Tibial nerve (tissue), 4 donors: ENCODE measurements at regions not wholly inside any gene's neighbourhood (a gene's known extent, or its start where the extent isn't known, plus 50 kb on each side); places are given as distances from the start of the nearest gene placed in this dataset.

ENCODE experiments used
- DNase-seq, 2 donors: peaks; one replicate each; pipeline ENCODE4 v3.0.0-alpha.2; 2019; ENCODE audit warnings: low spot score in 2 of 2
- H3K27ac ChIP-seq, 4 donors: fragments of 200-600 bp; sonication (generic) in 3 of 4; one replicate each; pipeline ENCODE4 v1.5.1; 2017 to 2019; ENCODE audit warnings: mild to moderate bottlenecking in 1 of 4
- H3K27me3 ChIP-seq, 2 donors: fragments of 200-600 bp; sonication (generic) in 1 of 2; one replicate each; pipeline versions ENCODE4 v1.5.1 to v1.6.0; 2017 to 2019
- H3K36me3 ChIP-seq, 3 donors: fragments of 200-600 bp; sonication (generic); one replicate each; pipeline ENCODE4 v1.5.1; 2018 to 2019
- H3K4me1 ChIP-seq, 4 donors: fragments of 200-600 bp; sonication (generic) in 3 of 4; one replicate each; pipeline ENCODE4 v1.5.1; 2017 to 2019
- H3K4me3 ChIP-seq, 4 donors: fragments of 200-600 bp; sonication (generic) in 3 of 4; one replicate each; pipeline ENCODE4 v1.5.1; 2017 to 2019; ENCODE audit warnings: mild to moderate bottlenecking in 1 of 4, moderate library complexity in 1 of 4
- H3K9me3 ChIP-seq, 4 donors: fragments of 200-600 bp; sonication (generic) in 3 of 4; one replicate each; pipeline ENCODE4 v1.5.1; 2017 to 2019
- EP300 ChIP-seq, 2 donors: sonication (generic); formaldehyde crosslinking; IDR thresholded peaks; one replicate each; pipeline ENCODE4 v1.6.1; 2017; ENCODE audit warnings: antibody characterized with exemption in 2 of 2, mild to moderate bottlenecking in 1 of 2
- POLR2A ChIP-seq, 2 donors: fragments of 450-650 bp; IDR thresholded peaks; one replicate each; pipeline ENCODE4 v1.6.1; 2017; ENCODE audit warnings: antibody characterized with exemption in 2 of 2, mild to moderate bottlenecking in 2 of 2, moderate library complexity in 2 of 2
- WGBS, 2 donors: methylation state at CpG; one replicate each; pipeline ENCODE4 v1.1.5; 2018; 5-methylcytosine and 5-hydroxymethylcytosine counted together
- TF ChIP-seq, protein P1 (sequence below), 5 experiments: fragments of 200-600 bp in 3 of 5; fragments of 450-650 bp in 2 of 5; sonication (generic) in 3 of 5; IDR thresholded peaks; one replicate each; pipeline ENCODE4 v1.5.1; 2016 to 2019; ENCODE audit warnings: antibody characterized with exemption in 5 of 5, mild to moderate bottlenecking in 3 of 5, moderate library complexity in 2 of 5

DNA sequence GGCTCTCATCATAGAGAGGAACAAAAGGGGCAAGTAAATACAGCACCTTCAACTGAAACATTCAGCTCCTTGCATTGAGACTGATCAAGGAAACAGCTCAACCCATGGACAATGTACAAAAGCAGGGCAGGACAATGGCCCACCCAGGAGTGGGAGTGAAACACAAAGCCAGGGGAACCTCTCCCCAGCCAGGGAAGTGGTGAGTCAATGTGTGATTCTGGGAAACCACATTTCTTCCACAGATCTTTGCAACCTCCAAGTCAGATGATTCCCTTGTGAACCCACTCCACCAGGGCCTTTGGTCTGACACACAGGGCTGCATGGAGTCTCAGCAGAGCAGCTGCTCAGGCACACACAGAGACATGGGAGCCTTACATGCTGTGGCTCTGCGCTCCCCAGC, 294.5 kb downstream of the NR4A2 start:
- no peak overlapping the region for H3K27ac ChIP-seq
- H3K36me3 ChIP-seq = no peaks in the 10 kb centered on the region
- peaks cover 0 to 5% (median 0%) of the 10 kb centered on the region in 4 donors for H3K9me3 ChIP-seq
- TF ChIP-seq POLR2A (IDR thresholded peaks at IDR 0.05) (no peak), EP300 (IDR thresholded peaks at IDR 0.05) (no peak)
- TF ChIP-seq, protein P1, sequence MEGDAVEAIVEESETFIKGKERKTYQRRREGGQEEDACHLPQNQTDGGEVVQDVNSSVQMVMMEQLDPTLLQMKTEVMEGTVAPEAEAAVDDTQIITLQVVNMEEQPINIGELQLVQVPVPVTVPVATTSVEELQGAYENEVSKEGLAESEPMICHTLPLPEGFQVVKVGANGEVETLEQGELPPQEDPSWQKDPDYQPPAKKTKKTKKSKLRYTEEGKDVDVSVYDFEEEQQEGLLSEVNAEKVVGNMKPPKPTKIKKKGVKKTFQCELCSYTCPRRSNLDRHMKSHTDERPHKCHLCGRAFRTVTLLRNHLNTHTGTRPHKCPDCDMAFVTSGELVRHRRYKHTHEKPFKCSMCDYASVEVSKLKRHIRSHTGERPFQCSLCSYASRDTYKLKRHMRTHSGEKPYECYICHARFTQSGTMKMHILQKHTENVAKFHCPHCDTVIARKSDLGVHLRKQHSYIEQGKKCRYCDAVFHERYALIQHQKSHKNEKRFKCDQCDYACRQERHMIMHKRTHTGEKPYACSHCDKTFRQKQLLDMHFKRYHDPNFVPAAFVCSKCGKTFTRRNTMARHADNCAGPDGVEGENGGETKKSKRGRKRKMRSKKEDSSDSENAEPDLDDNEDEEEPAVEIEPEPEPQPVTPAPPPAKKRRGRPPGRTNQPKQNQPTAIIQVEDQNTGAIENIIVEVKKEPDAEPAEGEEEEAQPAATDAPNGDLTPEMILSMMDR (IDR thresholded peaks at IDR 0.05) = no peak
- H3K27me3 ChIP-seq = no peaks in the 10 kb centered on the region
- DNase-seq = no peak
- 100% methylated on average over 1 of the region's 1 CpG; no CpG with 5 or more reads in 1 of the 2 donors for WGBS, 2 donors
- H3K4me3 ChIP-seq = no peak overlapping the region
- no peaks in the 10 kb centered on the region for H3K4me1 ChIP-seq

DNA sequence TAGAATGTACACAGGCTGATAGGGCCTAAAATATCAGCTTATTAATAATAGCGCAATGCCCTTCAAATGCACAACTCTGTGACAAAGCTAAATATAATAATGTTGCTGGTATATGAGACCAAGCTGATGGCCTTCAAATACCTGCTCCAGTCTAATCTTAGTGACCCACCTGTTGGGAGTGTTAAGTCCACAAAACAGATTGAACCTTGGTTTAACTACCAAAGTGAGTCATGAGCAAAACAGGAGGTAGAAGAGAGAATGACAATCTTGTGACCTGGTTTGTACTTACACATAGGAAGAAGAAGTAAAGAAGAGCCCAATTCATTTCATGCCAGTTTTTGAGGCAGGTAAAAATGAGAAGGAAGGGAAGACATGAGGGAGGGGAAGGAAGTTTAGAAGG, 295.0 kb downstream of the NR4A2 start:
- Histone ChIP-seq H3K4me1 (no peaks in the 10 kb centered on the region), H3K36me3 (no peaks in the 10 kb centered on the region), H3K27ac (no peak overlapping the region), H3K27me3 (no peaks in the 10 kb centered on the region), H3K4me3 (no peak overlapping the region), H3K9me3 (no peaks in the 10 kb centered on the region)
- DNase-seq = no peak
- no peak for TF ChIP-seq EP300 (IDR thresholded peaks at IDR 0.05)
- TF ChIP-seq, protein P1 (IDR thresholded peaks at IDR 0.05) = no peak
- no peak for TF ChIP-seq POLR2A (IDR thresholded peaks at IDR 0.05)
- 97 to 98% methylated on average over 1 of the region's 1 CpG for WGBS, 2 donors

DNA sequence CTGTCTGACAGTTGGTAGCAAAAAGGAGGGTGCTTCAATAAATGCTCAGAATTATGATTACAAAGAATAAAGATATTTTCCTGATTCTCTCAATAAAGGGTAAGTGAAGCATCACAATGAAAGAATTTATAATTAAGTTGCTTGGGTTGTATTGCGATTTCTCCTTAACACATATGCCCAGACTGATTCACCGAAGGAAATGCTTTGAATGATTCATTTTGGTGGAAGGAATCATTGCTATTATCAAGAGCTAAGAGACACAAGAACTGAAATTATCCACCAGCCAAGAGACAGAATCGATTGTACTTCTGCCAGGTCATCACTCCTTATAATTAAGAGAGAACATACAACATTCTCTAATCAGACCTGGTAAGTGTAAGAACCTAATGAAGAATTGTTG, 301.4 kb downstream of the NR4A2 start:
- H3K4me3 ChIP-seq = no peak overlapping the region
- TF ChIP-seq POLR2A (IDR thresholded peaks at IDR 0.05) = no peak
- TF ChIP-seq EP300 (IDR thresholded peaks at IDR 0.05) = no peak
- TF ChIP-seq, protein P1 (IDR thresholded peaks at IDR 0.05) = no peak
- DNase-seq = no peak
- H3K4me1 ChIP-seq = no peaks in the 10 kb centered on the region
- H3K27ac ChIP-seq = no peak overlapping the region
- no peaks in the 10 kb centered on the region for H3K36me3 ChIP-seq
- no peaks in the 10 kb centered on the region for H3K9me3 ChIP-seq
- H3K27me3 ChIP-seq = no peaks in the 10 kb centered on the region
- 75 to 92% methylated on average over 3 of the region's 3 CpGs for WGBS, 2 donors

DNA sequence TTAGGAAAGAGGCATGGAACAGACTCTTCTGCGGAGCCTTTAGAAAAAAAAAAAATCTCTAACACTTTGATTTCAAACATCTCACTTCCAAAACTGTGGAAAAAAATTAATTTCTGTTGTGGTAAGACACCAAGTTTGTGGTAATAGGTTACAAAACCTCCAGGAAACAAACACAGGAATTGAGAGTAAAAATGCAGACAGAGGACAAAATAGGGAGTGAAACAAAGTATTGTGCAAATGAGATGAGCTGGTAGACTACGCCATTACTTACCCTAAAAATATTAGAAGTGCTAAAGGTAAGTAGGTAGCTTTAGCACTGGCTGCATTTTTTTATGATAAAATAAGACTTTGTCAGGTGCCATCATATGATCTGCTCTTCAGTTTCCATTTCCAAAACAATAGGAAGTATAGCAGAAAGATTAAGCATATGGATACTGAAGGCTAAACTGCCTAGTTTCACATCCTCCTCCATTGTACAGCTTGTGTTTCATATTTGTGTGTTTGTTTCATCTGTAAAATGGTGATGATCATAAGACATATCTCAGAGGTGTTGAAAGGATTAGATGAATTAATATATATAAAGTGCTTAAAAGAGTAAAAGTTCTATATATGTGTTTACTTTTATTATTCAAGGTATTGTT, 309.2 kb downstream of the NR4A2 start:
- DNase-seq = no peak
- Histone ChIP-seq H3K36me3 (no peaks in the 10 kb centered on the region), H3K4me1 (peaks cover 0 to 4% (median 0%) of the 10 kb centered on the region in 4 donors), H3K27me3 (no peaks in the 10 kb centered on the region), H3K4me3 (no peak overlapping the region), H3K9me3 (no peaks in the 10 kb centered on the region), H3K27ac (no peak overlapping the region)
- TF ChIP-seq POLR2A (IDR thresholded peaks at IDR 0.05) (no peak), EP300 (IDR thresholded peaks at IDR 0.05) (peak in 1 of 2 donors; percentile 35)
- TF ChIP-seq, protein P1 (IDR thresholded peaks at IDR 0.05) = no peak
- WGBS, 2 donors = 84 to 92% methylated on average over 2 of the region's 2 CpGs

DNA sequence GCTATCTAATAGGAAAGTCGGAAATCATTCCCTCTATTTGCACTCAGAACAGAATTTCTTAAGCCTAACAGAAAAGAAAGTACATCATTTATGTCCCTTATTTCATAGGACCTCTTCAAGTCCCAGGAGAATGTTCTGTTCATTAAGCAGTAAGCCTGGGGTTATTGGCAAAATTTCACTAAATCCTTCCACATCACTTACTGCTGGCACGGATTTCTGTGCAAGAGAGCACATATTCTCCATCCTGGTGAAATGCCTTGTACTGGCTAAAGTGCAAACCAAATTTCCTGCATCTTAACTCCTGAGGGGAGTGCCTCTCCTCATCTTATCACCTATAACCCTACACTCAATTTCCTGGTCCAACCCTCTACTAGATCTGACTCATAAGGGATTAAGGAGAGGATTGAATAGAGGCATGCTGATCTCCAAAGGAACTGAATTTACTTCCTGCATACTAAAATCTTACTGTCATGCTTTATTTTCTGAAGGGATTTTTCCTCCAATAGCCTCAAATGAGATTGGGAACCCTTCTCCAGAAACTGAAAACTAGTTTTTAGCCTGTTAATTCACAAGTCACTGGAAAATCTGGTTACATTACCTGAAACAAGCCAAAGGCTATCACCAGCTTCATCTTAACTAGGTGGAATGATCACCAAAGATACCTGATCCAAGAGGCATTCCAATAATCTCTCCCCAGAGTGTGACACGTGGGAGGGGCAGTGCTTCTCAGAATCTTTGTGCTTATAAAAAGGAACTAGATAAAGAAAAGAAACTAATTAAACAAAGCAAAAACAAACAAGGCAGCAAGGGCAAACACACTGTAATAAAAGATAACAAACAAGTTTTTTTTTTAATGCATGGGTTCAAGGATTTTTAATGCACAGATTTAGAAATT, 311.1 kb downstream of the NR4A2 start:
- TF ChIP-seq POLR2A (IDR thresholded peaks at IDR 0.05) = no peak
- TF ChIP-seq, protein P1 (IDR thresholded peaks at IDR 0.05) = no peak
- TF ChIP-seq EP300 (IDR thresholded peaks at IDR 0.05) = no peak
- 56 to 63% methylated on average over 3 of the region's 3 CpGs for WGBS, 2 donors
- H3K27ac ChIP-seq = no peak overlapping the region

More for the DNA sequence above, 311.1 kb downstream of the NR4A2 start:
- DNase-seq = no peak
- no peaks in the 10 kb centered on the region for H3K36me3 ChIP-seq
- H3K9me3 ChIP-seq = no peaks in the 10 kb centered on the region
- no peaks in the 10 kb centered on the region for H3K27me3 ChIP-seq
- H3K4me1 ChIP-seq = peaks cover 0 to 13% (median 2%) of the 10 kb centered on the region in 4 donors
- no peak overlapping the region for H3K4me3 ChIP-seq
